ENCODE measurements at regions not wholly inside any gene's neighbourhood (a gene's known extent, or its start where the extent isn't known, plus 50 kb on each side); places are given as distances from the start of the nearest gene placed in this dataset.

- intact Hi-C loops (cut with micrococcal nuclease): no loop called here
These were observed 645.2 kb upstream of the EPHA6 start for GRCh38 chr3:96169111-96169766.

- intact Hi-C loops (cut with micrococcal nuclease): no loop called here
These were observed 641.5 kb upstream of the EPHA6 start for GRCh38 chr3:96172917-96173316.

- intact Hi-C loops (cut with micrococcal nuclease): no loop called here
These were observed 638.9 kb upstream of the EPHA6 start for GRCh38 chr3:96175500-96175899.

GRCh38 chr3:96182756-96183155 lies 631.6 kb upstream of the EPHA6 start:
- intact Hi-C loops (cut with micrococcal nuclease): no loop called here

GRCh38 chr3:96183871-96184270 lies 630.5 kb upstream of the EPHA6 start:
- intact Hi-C loops (cut with micrococcal nuclease): no loop called here

- intact Hi-C loops (cut with micrococcal nuclease): no loop called here
These were observed 624.3 kb upstream of the EPHA6 start for GRCh38 chr3:96190024-96190616.

GRCh38 chr3:96192966-96193550 lies 621.3 kb upstream of the EPHA6 start:
- intact Hi-C loops (cut with micrococcal nuclease): no loop called here

DNA sequence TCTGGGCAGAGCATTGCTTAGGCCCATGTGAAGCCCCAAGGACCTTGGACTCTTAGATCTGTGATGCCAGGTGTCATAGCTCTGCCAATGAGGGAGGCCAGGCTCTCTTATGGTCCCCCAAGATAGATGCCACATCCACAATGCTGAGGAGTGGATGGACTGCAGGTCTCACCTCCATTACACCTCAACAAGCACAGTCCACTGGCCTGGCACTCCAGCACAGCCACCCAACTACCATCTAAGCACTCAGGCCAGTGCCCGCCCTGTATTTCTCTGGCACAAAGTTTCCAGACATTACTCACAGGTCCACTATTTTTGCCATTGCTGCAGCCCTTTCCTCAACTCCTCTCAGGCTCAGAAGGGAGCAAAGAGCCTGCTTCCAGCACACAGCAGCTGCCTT lies 613.5 kb upstream of the EPHA6 start:
- intact Hi-C loops (cut with micrococcal nuclease): no loop called here

DNA sequence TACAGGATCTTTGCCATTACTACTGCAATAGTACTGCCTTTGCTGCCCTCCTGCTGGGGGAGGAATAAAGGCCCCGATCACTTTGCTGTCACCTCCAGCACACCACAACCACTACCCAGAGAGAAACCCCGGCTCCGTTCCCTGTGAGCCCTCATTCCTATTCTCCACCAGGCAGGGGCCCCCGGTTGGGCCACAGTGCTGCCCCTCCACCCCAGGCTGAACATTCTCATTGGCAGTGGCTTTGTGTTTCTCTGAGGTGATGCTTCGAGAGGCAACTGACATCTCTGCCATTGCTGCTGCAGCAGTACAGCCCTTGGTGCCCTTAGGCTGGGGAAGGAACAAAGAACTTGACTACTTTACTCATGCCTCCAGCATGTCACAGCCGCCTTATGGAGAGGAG lies 612.9 kb upstream of the EPHA6 start:
- intact Hi-C loops (cut with micrococcal nuclease): no loop called here

- intact Hi-C loops (cut with micrococcal nuclease): no loop called here
These were observed 612.2 kb upstream of the EPHA6 start for GRCh38 chr3:96202181-96202580.

DNA sequence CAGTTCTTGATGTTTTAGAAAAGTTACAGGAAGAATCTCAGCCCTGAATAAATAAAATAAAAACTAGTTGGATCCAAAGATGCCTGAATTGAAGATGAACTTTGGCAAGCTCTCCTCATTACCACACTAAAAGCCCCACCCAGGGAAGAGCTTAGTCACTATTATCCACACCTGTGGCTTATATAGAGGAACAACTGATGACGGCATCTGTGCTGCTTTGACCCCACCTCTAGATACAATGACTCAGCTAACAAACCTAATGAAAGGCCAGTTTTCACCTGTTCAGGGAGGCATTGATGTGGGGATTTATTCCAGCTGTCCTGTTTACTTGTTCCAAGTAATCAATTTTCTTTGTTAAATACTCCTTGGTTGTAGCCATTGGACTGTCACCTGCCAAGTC lies 604.7 kb upstream of the EPHA6 start:
- intact Hi-C loops (cut with micrococcal nuclease): no loop called here

GRCh38 chr3:96213393-96213792 lies 601.0 kb upstream of the EPHA6 start:
- intact Hi-C loops (cut with micrococcal nuclease): no loop called here

DNA sequence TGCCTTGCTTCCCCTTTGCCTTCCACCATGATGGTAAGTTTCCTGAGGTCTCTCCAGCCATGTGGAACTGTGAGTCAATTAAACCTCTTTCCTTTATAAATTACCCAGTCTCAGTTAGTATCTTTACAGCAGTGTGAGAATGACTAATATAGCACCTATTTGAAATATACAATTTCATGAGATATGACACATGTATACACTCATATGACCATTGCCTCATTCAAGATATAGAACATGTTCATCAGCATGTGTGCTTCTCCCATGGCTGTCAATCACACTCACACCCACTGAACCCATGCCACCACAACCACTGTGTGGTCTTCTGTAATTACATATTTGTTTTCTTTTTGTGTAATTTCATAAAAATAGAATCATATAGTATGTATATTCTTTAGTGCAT lies 599.5 kb upstream of the EPHA6 start:
- intact Hi-C loops (cut with micrococcal nuclease): no loop called here

GRCh38 chr3:96225494-96225893 lies 588.9 kb upstream of the EPHA6 start:
- intact Hi-C loops (cut with micrococcal nuclease): no loop called here

DNA sequence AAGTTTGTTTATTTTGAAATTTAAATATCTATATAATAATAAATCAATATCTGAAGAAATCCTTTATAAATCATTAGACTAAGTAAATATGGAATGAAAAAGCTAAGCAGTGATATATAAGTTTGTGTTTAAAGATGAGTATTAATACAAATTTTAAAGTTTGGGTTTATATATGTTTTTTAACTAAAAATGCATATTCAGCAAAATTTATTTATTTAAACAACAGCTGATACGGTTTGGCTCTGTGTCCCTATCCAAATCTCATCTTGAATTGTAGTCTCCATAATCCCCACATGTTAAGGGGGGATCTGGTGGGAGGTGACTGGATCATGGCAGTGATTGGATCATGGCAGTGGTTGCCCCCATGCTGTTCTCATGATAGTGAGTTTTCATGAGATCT lies 580.7 kb upstream of the EPHA6 start:
- intact Hi-C loops (cut with micrococcal nuclease): no loop called here

DNA sequence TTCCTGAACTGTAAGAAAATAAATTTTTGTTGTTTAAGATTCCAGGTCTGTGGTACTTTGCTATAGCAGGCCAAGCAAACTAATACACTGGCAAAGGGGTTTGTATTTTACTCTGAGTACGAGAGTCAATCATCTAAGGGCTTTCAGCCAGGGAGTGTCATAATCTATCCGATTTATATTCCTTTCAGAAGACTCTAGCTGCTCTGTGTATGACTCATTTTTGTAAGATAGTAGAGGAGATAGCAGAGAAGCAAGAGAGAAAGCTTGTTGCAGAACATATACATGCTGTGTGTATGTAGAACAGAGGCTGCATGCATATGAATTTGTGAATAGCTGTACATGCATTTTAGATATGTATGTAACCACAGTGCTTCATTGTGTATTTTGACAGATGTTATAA lies 577.9 kb upstream of the EPHA6 start:
- intact Hi-C loops (cut with micrococcal nuclease): no loop called here

DNA sequence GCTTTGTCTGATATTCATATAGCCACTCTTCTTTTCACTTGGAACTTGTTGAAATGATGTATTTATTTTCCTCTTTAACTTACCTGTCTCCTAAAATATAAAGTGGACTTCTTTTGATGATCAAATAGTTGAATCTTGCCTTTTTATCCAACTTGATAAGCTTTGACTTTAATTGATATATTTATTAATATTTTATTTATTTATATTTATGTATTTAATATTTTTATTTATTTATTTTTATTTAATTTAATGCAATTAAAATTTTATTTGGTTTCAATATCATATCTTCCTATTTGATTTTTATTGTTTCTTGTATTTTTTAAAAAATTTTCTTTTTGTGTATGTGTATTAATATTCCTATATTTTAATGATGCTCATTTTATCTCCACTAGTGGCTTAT lies 555.1 kb upstream of the EPHA6 start:
- intact Hi-C loops (cut with micrococcal nuclease): no loop called here

DNA sequence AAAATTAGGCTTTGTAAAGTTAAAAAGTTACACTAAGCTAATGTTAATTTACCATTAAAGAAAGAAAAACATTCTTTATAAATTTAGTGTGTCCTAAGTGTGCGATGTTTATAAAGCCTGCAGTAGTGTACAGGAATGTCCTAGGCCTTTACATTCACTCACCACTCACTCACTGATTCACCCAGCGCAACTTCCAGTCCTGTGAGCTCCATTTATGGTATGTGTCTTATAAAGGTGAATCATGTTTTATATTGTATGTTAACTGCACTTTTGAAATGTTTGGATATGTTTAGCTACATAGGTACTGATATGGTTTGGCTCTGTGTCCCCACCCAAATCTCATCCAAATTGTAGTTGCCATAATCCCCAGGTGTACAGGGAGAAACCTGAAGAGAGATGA lies 549.7 kb upstream of the EPHA6 start:
- intact Hi-C loops (cut with micrococcal nuclease): no loop called here

DNA sequence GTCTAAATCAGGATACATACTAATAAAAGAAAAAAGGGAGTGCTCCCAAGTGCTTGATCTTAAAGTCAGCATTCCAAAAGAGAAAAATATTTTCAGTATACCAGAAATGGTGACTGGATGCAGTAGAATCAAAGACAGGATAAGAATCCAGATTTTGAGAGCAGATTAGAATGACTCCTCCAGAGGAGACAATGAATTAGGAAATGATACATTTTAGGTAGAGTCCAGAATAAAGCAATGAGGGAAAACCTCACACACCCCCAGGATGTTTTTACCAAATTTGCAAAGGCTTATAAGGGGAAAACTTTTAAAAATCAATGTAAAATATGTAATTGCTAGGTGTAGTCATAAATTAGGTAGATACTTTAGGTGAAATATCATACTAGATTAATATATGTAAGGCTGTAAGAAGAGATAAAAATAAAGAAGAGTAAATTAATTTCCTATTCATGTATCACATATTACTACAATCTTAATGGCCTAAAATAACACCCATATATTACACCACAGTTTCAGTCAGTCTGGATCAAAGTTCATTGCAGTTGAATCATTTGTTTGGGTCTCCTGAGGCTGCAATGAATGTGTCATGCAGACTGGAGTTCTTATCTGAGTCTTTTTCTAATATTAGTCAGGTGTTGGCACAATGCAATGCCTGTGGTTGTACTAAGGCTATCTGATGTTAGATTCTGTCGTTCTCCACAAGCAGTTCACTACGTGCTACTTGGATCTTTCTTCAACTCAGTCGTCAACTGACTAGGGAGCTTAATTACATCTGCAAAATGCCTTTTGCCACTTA lies 547.8 kb upstream of the EPHA6 start:
- intact Hi-C loops (cut with micrococcal nuclease): no loop called here

- intact Hi-C loops (cut with micrococcal nuclease): no loop called here
These were observed 546.8 kb upstream of the EPHA6 start for GRCh38 chr3:96267577-96267976.

GRCh38 chr3:96294143-96294542 lies 520.3 kb upstream of the EPHA6 start:
- intact Hi-C loops (cut with micrococcal nuclease): no loop called here

- intact Hi-C loops (cut with micrococcal nuclease): no loop called here
These were observed 513.7 kb upstream of the EPHA6 start for GRCh38 chr3:96300743-96301142.
